Ishikawa (cell line): ENCODE measurements at regions not wholly inside any gene's neighbourhood (a gene's known extent, or its start where the extent isn't known, plus 50 kb on each side); places are given as distances from the start of the nearest gene placed in this dataset.

ENCODE experiments used
- CEBPB ChIP-seq: IDR thresholded peaks from 2 replicates; pipeline ENCODE4 v1.6.1; 2012
- CREB1 ChIP-seq: IDR thresholded peaks from 2 replicates; pipeline ENCODE4 v1.6.1; 2012; ENCODE audit warnings: low read depth
- EGR1 ChIP-seq: IDR thresholded peaks from 2 replicates; pipeline ENCODE4 v1.6.1; 2012
- EP300 ChIP-seq: IDR thresholded peaks from 2 replicates; pipeline ENCODE4 v1.6.1; 2012; ENCODE audit warnings: borderline replicate concordance
- FOXM1 ChIP-seq: IDR thresholded peaks from 2 replicates; pipeline ENCODE4 v1.6.1; 2012; ENCODE audit warnings: low read depth, borderline replicate concordance
- NFIC ChIP-seq: IDR thresholded peaks from 2 replicates; pipeline ENCODE4 v1.6.1; 2012
- RAD21 ChIP-seq: IDR thresholded peaks from 2 replicates; pipeline ENCODE4 v1.6.1; 2012; ENCODE audit warnings: low read depth
- TAF1 ChIP-seq: IDR thresholded peaks from 2 replicates; pipeline ENCODE4 v1.6.1; 2012; ENCODE audit warnings: low read depth, mild to moderate bottlenecking
- TCF12 ChIP-seq: IDR thresholded peaks from 2 replicates; pipeline ENCODE4 v1.6.1; 2012; ENCODE audit warnings: low read depth
- TEAD4 ChIP-seq: IDR thresholded peaks from 2 replicates; pipeline ENCODE4 v1.6.1; 2012
- YY1 ChIP-seq: IDR thresholded peaks from 2 replicates; pipeline ENCODE4 v1.6.1; 2012; ENCODE audit warnings: low read depth
- ZBTB7A ChIP-seq: IDR thresholded peaks from 2 replicates; pipeline ENCODE4 v1.6.1; 2012; ENCODE audit warnings: low read depth
- TF ChIP-seq, protein P1 (sequence below): IDR thresholded peaks from 2 replicates; pipeline ENCODE4 v1.6.1; 2012
- TF ChIP-seq, protein P2 (sequence below): IDR thresholded peaks from 2 replicates; pipeline ENCODE4 v1.6.1; 2012; ENCODE audit warnings: low read depth, mild to moderate bottlenecking
- TF ChIP-seq, protein P3 (sequence below): IDR thresholded peaks from 2 replicates; pipeline ENCODE4 v1.6.1; 2012

DNA sequence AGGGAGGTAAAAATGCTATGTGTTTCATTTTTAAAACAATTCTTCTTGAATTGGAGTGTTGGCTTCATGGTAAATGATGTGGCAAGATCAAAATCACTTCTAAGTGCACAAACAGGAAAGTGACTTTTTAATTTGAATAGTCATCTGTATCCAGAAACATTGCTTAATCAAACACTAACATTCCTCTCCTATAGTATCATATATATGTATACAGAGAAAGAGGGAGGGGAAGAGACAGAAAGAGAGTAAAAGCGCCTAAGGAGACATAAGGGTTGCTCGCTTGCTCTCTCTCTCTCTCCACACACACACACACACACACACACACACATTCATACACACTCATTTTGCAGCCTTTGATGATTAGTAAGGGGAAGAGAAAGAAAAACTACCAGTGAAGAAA, 95.4 kb upstream of the PRDM9 start:
- TF ChIP-seq CREB1 (no peak), EGR1 (no peak), FOXM1 (no peak), EP300 (no peak), RAD21 (no peak), NFIC (no peak)

DNA sequence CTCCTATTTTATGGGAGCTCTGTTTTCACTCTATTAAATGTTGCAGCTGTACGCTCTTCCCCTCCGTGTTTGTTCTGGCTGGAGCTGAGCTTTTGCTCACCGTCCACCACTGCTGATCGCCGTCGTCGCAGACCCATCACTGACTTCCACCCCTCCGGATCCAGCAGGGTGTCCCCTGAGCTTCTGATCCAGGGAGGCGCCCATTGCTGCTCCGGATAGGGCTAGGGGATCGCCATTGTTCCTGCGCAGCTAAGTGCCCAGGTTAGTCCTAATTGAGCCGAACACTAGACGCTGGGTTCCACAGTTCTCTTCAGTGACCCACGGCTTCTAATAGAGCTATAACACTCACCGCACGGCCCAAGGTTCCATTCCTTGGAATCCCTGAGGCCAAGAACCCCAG, 96.2 kb upstream of the PRDM9 start:
- TF ChIP-seq FOXM1 (no peak), ZBTB7A (no peak), NFIC (no peak), CREB1 (no peak), TEAD4 (no peak)
- TF ChIP-seq, protein P1, sequence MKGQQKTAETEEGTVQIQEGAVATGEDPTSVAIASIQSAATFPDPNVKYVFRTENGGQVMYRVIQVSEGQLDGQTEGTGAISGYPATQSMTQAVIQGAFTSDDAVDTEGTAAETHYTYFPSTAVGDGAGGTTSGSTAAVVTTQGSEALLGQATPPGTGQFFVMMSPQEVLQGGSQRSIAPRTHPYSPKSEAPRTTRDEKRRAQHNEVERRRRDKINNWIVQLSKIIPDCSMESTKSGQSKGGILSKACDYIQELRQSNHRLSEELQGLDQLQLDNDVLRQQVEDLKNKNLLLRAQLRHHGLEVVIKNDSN, result no peak

DNA sequence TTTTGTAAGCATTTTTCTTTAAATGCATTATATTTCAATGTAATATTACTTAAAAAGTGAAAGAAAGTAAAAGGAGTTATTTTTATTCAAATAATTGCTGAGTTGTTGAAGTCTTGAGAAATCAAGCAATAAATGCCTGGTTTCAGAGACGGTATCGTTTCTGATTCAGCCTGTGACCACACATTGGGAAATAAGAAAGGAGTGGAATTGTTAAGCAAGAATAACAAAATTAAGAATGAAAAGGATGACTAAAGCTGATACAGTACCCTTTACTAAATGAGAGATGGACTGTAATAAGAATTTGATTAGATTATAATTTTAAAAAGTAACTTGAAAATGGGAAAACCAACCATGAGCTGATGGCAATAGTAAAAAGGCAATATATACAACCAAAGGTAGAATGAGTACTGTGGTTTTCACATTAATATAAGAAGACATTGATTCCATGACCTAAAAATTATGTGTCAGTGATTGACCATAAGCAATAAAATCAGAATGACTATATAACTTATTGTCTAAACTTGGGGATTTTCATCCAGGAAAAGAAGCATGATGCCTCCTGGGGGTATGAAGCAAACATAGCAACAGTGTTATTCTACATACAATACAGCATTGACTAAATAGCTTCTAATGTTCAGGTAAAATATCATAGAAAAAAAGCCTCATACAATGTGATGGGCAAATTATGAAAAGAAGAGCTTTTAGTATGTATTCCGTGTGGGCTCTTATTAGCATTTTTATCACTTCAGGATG, 101.9 kb upstream of the PRDM9 start:
- TF ChIP-seq CREB1 (no peak), ZBTB7A (no peak), EP300 (no peak), EGR1 (no peak), RAD21 (no peak), CEBPB (no peak), TEAD4 (no peak), TAF1 (no peak), NFIC (no peak), FOXM1 (no peak), TCF12 (no peak), YY1 (no peak)
- TF ChIP-seq, protein P2, sequence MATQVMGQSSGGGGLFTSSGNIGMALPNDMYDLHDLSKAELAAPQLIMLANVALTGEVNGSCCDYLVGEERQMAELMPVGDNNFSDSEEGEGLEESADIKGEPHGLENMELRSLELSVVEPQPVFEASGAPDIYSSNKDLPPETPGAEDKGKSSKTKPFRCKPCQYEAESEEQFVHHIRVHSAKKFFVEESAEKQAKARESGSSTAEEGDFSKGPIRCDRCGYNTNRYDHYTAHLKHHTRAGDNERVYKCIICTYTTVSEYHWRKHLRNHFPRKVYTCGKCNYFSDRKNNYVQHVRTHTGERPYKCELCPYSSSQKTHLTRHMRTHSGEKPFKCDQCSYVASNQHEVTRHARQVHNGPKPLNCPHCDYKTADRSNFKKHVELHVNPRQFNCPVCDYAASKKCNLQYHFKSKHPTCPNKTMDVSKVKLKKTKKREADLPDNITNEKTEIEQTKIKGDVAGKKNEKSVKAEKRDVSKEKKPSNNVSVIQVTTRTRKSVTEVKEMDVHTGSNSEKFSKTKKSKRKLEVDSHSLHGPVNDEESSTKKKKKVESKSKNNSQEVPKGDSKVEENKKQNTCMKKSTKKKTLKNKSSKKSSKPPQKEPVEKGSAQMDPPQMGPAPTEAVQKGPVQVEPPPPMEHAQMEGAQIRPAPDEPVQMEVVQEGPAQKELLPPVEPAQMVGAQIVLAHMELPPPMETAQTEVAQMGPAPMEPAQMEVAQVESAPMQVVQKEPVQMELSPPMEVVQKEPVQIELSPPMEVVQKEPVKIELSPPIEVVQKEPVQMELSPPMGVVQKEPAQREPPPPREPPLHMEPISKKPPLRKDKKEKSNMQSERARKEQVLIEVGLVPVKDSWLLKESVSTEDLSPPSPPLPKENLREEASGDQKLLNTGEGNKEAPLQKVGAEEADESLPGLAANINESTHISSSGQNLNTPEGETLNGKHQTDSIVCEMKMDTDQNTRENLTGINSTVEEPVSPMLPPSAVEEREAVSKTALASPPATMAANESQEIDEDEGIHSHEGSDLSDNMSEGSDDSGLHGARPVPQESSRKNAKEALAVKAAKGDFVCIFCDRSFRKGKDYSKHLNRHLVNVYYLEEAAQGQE, result no peak
- TF ChIP-seq, protein P3, sequence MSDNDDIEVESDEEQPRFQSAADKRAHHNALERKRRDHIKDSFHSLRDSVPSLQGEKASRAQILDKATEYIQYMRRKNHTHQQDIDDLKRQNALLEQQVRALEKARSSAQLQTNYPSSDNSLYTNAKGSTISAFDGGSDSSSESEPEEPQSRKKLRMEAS, result no peak
- TF ChIP-seq, protein P1, result no peak

DNA sequence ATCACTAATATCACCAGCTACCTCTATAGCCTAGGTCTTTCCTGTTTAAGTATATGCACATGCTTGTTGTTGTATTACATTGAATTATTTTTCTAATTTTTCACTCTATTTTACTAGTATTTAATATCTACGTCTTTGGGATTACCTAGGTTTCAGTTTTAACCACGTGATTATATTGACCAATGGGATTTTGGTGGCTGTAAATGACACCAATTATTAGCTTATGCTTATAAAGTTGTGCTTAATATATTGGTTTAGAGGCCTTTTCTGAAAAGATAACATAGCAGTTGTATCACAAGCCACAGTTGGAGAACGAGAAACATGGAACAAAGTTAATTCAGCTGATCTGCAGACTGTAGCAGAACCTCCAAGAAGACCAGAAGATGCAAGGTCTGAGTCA, 104.8 kb upstream of the PRDM9 start:
- TF ChIP-seq EGR1 (no peak), TCF12 (no peak), ZBTB7A (no peak)

DNA sequence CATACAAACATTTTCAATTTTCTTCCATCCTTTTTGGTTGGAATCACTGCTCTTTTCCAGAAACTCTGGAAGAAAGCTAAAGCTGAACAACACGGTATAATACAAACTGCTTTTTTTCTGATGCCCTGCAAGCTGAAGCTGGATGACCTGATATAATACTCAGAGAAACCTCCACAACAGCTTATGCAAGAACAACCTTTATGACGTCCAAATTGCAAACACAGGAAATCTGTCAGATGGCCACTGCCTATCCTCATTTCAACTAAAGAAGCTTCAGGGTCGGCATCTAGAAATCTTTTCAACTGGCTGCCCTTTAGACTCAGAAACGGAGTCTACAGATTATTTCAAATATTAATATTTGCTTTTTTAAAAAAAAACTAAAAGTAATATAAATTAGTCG, 106.5 kb upstream of the PRDM9 start:
- no peak for TF ChIP-seq TAF1
- TF ChIP-seq FOXM1, result no peak
- TF ChIP-seq, protein P2, result no peak
- TF ChIP-seq ZBTB7A, result no peak
- TF ChIP-seq NFIC, result no peak
- TF ChIP-seq EGR1, result no peak
- no peak for TF ChIP-seq YY1
- TF ChIP-seq EP300, result no peak
- no peak for TF ChIP-seq CREB1
- no peak for TF ChIP-seq RAD21
- TF ChIP-seq CEBPB, result no peak
- TF ChIP-seq, protein P3, result no peak
- TF ChIP-seq, protein P1, result no peak
- no peak for TF ChIP-seq TCF12

DNA sequence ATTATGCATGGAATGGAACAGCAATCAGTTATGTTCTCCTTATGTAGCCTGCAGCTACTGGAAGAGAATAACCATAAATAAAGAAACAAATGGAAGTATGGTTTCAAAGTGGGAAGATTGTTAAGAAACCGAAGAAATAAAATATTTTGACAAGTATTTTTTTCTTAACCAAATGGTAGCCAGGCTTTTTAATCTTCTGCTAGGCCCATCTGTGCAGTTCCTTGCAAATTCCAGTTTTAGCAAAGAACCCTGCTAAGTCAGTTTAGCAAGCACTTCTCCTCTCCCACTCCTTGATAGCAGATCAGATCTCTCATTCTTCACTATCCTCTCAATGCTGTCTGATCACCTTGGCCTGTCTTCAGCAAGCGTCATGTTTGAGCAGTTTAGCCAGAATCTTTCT, 111.1 kb upstream of the PRDM9 start:
- TF ChIP-seq CREB1 (no peak), RAD21 (no peak), TCF12 (no peak), TEAD4 (no peak), FOXM1 (no peak), NFIC (no peak), YY1 (no peak), EP300 (no peak), ZBTB7A (no peak), EGR1 (no peak), CEBPB (no peak)
- TF ChIP-seq, protein P1, result no peak
- TF ChIP-seq, protein P3, result no peak
- TF ChIP-seq, protein P2, result no peak
